Parathyroid adenoma (tissue), 2 donors: ENCODE measurements at regions not wholly inside any gene's neighbourhood (a gene's known extent, or its start where the extent isn't known, plus 50 kb on each side); places are given as distances from the start of the nearest gene placed in this dataset.

Experiments used
- H2AFZ ChIP-seq: fragments of 300-600 bp; sonication (generic); one replicate; pipeline ENCODE4 v1.7.0; 2017; ENCODE audit warnings: antibody characterized with exemption, mild to moderate bottlenecking
- H3K27ac ChIP-seq: fragments of 300-600 bp; sonication (generic); one replicate; pipeline ENCODE4 v1.7.0; 2017
- H3K27me3 ChIP-seq: fragments of 300-600 bp; sonication (generic); one replicate; pipeline ENCODE4 v1.7.0; 2017; ENCODE audit warnings: low read length; ENCODE audit not compliant: control insufficient read depth, insufficient read depth
- H3K36me3 ChIP-seq: fragments of 300-600 bp; sonication (generic); one replicate; pipeline ENCODE4 v1.7.0; 2017; ENCODE audit warnings: low read length; ENCODE audit not compliant: control insufficient read depth, insufficient read depth
- H3K4me1 ChIP-seq: fragments of 300-600 bp; sonication (generic); one replicate; pipeline ENCODE4 v1.7.0; 2017; ENCODE audit warnings: control low read depth
- H3K4me2 ChIP-seq: fragments of 300-600 bp; sonication (generic); one replicate; pipeline ENCODE4 v1.7.0; 2017; ENCODE audit warnings: low read length
- H3K4me3 ChIP-seq: fragments of 300-600 bp; sonication (generic); one replicate; pipeline ENCODE4 v1.7.0; 2017; ENCODE audit warnings: low read depth, low read length
- H3K79me2 ChIP-seq: fragments of 300-600 bp; sonication (generic); one replicate; pipeline ENCODE4 v1.7.0; 2017; ENCODE audit warnings: control low read depth
- H3K9ac ChIP-seq: fragments of 300-600 bp; sonication (generic); one replicate; pipeline ENCODE4 v1.7.0; 2017; ENCODE audit warnings: mild to moderate bottlenecking
- H3K9me3 ChIP-seq: fragments of 300-600 bp; sonication (generic); one replicate; pipeline ENCODE4 v1.7.0; 2017; ENCODE audit warnings: low read length; ENCODE audit not compliant: control insufficient read depth
- TF ChIP-seq, protein P1 (sequence below): fragments of 300-600 bp; sonication (generic); IDR thresholded peaks from one replicate; pipeline ENCODE4 v1.7.0; 2017; ENCODE audit warnings: antibody characterized with exemption, mild to moderate bottlenecking
- donor health status: primary hyperparathyroidism.

DNA sequence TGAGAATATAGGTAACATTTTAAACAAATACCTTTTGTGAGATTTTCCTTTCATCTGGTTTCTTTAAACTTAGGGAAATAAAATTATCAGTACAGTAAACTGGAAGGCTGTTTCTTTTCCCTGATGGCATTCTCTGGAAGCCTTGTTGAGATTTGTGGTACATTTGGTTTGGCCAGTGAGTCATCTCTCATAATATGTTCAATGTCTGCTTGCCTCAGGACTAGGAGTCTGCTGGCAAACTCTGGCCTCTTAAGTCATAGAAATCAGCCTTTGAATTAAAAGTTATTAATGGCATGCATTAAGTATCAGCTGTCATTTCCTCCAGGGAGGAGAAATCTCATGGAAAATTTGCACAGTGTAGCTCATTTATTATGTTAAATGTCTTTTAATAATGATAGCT lies 316.6 kb upstream of the KIAA1217 start:
- Histone ChIP-seq H3K4me3 (no peak overlapping the region), H3K27ac (no peak overlapping the region)
- TF ChIP-seq, protein P1, sequence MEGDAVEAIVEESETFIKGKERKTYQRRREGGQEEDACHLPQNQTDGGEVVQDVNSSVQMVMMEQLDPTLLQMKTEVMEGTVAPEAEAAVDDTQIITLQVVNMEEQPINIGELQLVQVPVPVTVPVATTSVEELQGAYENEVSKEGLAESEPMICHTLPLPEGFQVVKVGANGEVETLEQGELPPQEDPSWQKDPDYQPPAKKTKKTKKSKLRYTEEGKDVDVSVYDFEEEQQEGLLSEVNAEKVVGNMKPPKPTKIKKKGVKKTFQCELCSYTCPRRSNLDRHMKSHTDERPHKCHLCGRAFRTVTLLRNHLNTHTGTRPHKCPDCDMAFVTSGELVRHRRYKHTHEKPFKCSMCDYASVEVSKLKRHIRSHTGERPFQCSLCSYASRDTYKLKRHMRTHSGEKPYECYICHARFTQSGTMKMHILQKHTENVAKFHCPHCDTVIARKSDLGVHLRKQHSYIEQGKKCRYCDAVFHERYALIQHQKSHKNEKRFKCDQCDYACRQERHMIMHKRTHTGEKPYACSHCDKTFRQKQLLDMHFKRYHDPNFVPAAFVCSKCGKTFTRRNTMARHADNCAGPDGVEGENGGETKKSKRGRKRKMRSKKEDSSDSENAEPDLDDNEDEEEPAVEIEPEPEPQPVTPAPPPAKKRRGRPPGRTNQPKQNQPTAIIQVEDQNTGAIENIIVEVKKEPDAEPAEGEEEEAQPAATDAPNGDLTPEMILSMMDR = no peak

DNA sequence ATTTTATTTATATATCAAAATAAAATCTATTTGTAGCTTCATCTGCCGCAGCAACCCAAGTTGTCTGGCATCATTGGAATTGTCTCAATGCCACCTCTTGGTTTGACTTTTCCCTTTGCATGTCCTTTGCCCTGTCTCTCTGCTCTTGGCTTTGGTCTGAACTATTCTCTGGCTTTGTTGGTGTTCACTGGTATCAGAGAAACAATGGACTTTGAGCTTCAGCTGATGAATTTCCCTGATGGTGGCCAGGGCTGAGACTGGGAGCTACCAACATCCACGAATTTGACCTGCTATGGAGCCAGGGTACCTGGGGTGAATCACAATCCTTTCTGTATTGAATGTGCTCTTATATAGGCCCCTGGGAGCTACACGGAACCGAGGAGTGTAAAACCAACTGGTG lies 311.7 kb upstream of the KIAA1217 start:
- Histone ChIP-seq H3K27ac (no peak overlapping the region), H3K79me2 (no peaks in the 10 kb centered on the region), H3K4me3 (no peak overlapping the region), H3K27me3 (no peaks in the 10 kb centered on the region), H3K36me3 (no peaks in the 10 kb centered on the region), H3K4me2 (no peak overlapping the region), H3K9me3 (no peaks in the 10 kb centered on the region), H2AFZ (no peak overlapping the region), H3K9ac (no peak overlapping the region), H3K4me1 (no peaks in the 10 kb centered on the region)
- TF ChIP-seq, protein P1 = no peak

More for the DNA sequence above, 316.6 kb upstream of the KIAA1217 start:
- no peaks in the 10 kb centered on the region for H3K27me3 ChIP-seq
- H3K4me2 ChIP-seq = no peak overlapping the region
- H3K79me2 ChIP-seq = no peaks in the 10 kb centered on the region
- no peak overlapping the region for H3K9ac ChIP-seq
- H2AFZ ChIP-seq = no peak overlapping the region
- H3K4me1 ChIP-seq = no peaks in the 10 kb centered on the region
- no peaks in the 10 kb centered on the region for H3K36me3 ChIP-seq
- H3K9me3 ChIP-seq = no peaks in the 10 kb centered on the region

DNA sequence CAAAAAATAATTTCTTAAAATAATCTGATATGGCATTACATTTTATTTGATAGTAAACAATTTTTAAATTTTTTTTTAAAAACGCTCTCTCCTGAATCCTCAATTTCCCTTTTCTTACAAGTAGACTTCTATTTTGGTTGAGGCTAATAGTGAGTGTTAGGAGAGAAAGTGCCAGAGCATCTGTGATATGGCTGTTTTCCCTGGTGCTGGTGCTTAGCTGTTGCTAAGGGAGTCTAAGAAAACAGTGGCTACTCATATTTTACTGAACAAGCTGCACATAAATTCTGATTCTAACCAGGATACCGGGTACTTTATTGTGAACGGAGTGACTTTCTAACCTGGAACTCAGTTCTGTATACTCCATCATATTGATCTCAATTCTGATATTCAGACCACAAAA lies 311.1 kb upstream of the KIAA1217 start:
- no peaks in the 10 kb centered on the region for H3K79me2 ChIP-seq
- H3K4me2 ChIP-seq = no peak overlapping the region
- no peak overlapping the region for H3K9ac ChIP-seq
- no peaks in the 10 kb centered on the region for H3K36me3 ChIP-seq
- no peak overlapping the region for H3K4me3 ChIP-seq
- H3K27me3 ChIP-seq = no peaks in the 10 kb centered on the region
- H3K9me3 ChIP-seq = no peaks in the 10 kb centered on the region
- no peak overlapping the region for H2AFZ ChIP-seq
- H3K4me1 ChIP-seq = no peaks in the 10 kb centered on the region
- no peak overlapping the region for H3K27ac ChIP-seq
- TF ChIP-seq, protein P1 = no peak

DNA sequence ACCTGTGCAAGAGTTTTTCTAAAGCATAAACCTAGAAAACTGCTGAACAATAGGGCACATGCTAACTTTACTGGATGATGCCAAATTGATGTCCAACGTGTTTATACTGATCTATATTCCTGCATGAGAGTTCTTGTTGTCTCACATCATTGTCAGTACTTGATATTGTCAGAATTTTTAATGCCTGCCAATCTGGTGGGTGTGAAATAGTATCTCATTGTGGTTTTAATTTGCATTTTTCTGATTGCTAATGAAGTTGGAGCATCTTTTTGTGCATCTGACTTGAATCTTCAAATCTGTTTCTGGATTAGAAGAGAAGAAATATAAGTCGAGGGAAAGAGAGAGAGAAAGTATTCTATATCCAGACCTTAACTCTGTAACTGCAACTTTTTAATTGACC lies 309.8 kb upstream of the KIAA1217 start:
- Histone ChIP-seq H3K4me2 (no peak overlapping the region), H3K27me3 (no peaks in the 10 kb centered on the region), H3K4me1 (no peaks in the 10 kb centered on the region), H2AFZ (no peak overlapping the region), H3K27ac (no peak overlapping the region), H3K9me3 (no peaks in the 10 kb centered on the region), H3K4me3 (no peak overlapping the region), H3K36me3 (no peaks in the 10 kb centered on the region), H3K79me2 (no peaks in the 10 kb centered on the region), H3K9ac (no peak overlapping the region)
- TF ChIP-seq, protein P1 = no peak

DNA sequence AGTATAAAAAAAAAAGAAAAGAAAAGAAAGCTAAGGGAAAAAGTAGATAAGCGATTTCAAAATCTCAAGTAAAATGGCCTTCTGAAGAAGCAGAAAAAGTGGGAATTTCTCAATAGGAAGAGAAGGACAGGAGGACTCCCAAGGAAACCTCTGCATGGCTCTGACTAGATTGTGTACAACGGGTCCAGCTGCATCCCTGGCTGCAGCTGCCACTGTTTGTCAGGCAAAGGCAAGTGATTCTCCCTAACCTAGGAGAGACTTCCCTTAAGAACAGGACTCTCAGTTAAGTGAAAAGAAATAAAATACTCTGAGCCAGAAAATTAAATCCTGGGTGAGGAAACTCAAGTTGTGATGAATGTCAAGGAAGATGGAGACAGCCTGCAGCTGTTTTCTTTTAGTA lies 298.6 kb upstream of the KIAA1217 start:
- Histone ChIP-seq H3K27me3 (no peaks in the 10 kb centered on the region), H3K4me1 (no peaks in the 10 kb centered on the region), H3K4me2 (no peak overlapping the region), H3K9me3 (no peaks in the 10 kb centered on the region), H3K79me2 (no peaks in the 10 kb centered on the region), H3K9ac (no peak overlapping the region), H3K4me3 (no peak overlapping the region), H2AFZ (no peak overlapping the region), H3K27ac (no peak overlapping the region), H3K36me3 (no peaks in the 10 kb centered on the region)
- TF ChIP-seq, protein P1 = no peak
